ENCODE measurements at regions not wholly inside any gene's neighbourhood (a gene's known extent, or its start where the extent isn't known, plus 50 kb on each side); places are given as distances from the start of the nearest gene placed in this dataset.
A peak's percentile ranks its signal among the peaks of the same experiment; 100 is the strongest.

- no peak for DNase-seq (ENCODE audit: low spot score)
Observed at GRCh38 chr17:5635949-5636348, 51.6 kb upstream of the NLRP1 start.

DNA sequence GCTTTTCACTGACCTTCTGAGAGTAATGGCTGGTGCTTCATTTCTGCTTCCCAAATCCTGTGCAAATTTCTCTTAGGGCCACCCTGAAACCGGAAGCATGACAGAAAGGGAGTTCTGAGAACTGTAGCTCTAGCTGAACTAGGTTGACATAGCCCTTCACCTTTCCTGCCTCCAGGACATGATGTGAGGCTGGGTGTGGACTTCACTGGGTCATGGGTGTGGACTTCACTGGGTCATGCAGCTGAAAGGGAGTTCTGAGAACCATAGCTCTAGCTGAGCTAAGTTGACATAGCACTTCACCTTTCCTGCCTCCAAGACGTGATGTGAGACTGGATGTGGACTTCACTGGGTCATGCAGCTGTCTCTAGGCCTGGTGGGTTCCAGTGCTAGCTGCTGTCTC lies 54.3 kb upstream of the NLRP1 start:
- DNase-seq (ENCODE audit: low spot score), result no peak

GRCh38 chr17:5640726-5641125 lies 56.4 kb upstream of the NLRP1 start:
- DNase-seq (ENCODE audit: low spot score), result no peak

- no peak for DNase-seq (ENCODE audit: low spot score)
Observed at GRCh38 chr17:5642752-5643151, 58.4 kb upstream of the NLRP1 start.

DNA sequence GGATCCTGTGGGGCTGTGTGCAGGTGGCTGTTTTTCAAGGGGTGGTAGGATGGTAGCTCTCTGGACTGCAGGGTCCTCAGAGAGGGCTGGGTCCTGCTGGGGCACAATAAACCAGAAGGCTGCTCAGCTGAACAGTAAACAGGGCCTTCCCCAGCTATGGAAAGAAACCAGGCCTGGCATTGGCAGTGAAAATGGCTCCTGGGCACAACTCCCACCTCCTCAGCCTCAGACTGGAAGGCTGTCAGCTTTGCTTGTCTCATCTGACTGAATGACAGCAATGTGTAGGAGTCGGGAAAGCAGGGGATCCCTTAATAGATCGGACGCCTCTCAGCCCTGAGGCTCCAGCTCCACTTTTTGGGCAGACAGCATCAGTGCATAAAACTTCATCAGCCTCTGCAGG lies 59.8 kb upstream of the NLRP1 start:
- no peak for DNase-seq (ENCODE audit: low spot score)

GRCh38 chr17:5651348-5651747 lies 67.0 kb upstream of the NLRP1 start:
- no peak for DNase-seq (ENCODE audit: low spot score)

GRCh38 chr17:5661491-5662125 lies 77.3 kb upstream of the NLRP1 start:
- DNase-seq (ENCODE audit: low spot score), result peak; percentile 64

DNA sequence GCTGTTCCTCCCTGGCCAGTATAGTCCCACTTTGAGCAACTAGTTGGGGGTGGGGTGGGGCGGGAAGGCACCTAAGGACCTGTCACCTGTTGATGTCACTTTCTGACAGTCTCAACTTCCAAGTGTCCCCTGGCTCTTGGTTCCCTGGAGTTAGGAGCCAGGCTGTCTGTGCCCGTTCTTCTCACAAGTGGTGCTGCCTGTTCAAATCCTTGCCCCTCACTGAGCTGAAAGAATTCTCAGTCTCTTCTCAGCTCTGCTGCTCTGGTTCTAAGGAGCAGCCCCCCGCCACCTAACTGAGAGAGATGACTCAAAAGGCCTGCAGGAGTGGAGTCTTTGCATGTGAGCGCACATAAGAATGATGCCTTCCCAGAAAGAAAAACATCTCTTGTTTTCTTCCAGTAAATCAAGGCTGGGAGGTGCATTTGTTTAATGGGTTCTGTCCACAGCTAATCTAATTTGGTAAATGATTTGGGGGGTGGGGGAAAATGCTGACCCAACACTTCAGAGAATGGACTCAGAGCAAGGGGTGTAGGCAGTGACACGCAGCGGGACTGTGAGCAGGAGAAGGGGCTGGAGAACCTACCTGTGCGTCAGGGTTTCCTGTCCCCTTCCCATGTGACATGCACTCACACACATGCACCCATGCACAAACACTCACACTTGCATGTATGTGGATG lies 78.2 kb upstream of the NLRP1 start:
- peak; percentile 71 for DNase-seq (ENCODE audit: low spot score)

DNA sequence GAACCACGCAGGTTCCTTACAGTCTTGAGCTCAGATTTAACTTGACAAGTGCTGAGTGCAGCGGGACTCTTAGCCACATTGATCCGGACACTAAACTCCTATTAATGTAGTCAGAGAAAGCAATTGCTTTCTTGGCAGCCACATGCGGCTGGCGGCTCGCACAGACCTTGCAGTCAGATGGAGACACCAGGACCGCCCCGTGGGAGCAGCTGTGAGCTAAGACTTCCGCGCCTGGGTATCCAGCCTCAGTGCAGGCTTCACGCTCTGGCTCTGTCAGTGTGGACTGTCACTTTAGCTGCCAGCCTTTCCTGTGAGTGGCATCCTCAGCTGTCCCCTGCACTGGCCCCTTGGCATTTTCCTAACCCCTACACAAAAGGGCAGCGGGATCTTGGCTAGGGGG lies 80.9 kb upstream of the NLRP1 start:
- DNase-seq (ENCODE audit: low spot score), result peak; percentile 72

GRCh38 chr17:5667871-5668270 lies 83.6 kb upstream of the NLRP1 start:
- peak; percentile 53 for DNase-seq (ENCODE audit: low spot score)

GRCh38 chr17:5668557-5669138 lies 84.3 kb upstream of the NLRP1 start:
- no peak for DNase-seq (ENCODE audit: low spot score)

- DNase-seq (ENCODE audit: low spot score), result peak; percentile 59
Observed at GRCh38 chr17:5669191-5669590, 84.9 kb upstream of the NLRP1 start.

DNA sequence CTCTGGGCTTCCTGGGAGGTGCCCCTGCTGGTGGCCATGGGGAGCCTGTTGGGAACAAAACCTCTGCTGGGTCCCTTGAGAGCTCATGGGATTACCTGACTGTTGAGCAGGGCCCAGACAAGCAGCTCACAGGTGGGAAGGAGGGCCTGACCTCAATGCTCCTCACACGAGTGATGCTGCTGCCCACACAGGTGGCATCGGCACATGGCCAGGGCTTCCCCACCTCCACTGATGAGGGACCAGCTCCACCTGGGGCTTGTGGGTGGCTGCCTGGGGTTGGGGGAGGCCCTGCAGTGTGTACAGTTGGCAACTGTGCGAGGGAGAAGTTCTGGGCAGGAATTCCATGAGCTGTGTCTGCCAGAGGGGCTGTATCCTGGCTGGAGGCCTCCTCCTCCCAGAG lies 87.8 kb upstream of the NLRP1 start:
- peak; percentile 69 for DNase-seq (ENCODE audit: low spot score)

DNA sequence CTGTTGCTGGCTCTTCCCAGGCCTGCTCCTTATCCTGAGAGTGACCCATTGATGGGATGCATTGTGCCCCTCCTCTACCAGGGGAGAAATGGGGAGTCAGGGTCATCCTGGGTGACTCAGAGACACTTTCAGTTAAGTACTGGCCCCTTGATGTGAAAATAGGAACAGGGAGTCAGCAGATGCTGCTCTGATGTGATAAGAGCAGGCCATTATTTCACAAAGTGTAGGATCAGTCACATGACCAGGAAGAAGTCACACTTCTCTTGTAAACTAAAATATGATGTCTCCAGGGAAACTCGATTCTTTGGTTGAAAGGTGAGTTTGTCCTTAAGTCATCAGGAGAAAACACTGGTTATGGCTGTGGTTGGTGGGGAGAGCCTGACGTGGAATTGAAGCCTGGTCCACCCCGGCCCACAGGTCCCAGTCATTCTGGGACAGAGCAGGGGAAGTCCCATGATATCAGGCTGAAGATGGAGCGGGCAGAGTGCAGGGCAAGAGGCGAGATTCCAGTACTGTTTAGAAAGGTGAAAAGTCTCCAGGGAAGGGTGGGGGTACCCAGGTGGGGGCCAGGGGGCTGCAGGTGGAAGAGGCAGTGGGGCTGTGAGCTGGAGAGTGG lies 88.6 kb upstream of the NLRP1 start:
- peak; percentile 68 for DNase-seq (ENCODE audit: low spot score)

- no peak for DNase-seq (ENCODE audit: low spot score)
Observed at GRCh38 chr17:5675625-5676421, 91.5 kb upstream of the NLRP1 start.

DNA sequence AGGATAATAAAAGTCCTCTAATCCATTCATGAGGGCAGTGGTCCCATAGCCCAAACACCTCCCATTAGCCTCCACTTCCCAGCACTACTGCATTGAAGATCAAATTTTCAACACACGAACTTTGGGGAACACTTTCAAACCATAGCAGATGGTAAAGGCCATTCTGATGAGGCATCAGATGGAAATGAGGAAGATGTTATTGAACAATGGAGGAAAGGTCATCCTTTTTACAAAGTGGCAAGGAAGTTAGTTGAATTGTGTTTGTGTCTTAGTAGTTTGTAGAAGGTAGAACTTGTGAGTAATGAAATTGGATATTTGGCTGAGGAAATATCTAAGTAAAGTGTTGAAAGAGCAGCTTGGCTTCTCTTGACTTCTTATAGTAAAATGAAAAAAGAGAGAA lies 93.3 kb upstream of the NLRP1 start:
- DNase-seq (ENCODE audit: low spot score), result no peak

DNA sequence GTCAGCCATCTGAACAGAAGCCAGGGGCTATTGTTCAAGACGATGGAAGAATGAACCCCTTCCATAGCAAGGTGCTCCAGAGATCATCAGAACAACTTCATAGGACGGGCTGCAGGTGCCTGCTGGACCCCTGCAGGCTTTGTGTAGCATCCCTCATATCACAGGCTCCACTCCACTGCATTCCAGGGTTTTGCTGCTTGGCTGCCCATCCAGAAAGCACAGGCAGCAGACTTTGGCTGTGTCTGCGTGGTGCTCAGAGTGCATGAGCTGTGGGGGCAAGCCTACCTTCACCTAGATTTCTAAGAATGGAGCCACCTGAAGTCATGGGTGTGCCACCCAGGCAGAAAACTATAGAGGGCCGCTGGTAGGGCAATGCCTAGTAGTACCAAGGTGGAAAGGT lies 93.9 kb upstream of the NLRP1 start:
- DNase-seq (ENCODE audit: low spot score), result no peak

GRCh38 chr17:5680766-5681165 lies 96.5 kb upstream of the NLRP1 start:
- no peak for DNase-seq (ENCODE audit: low spot score)

GRCh38 chr17:5683241-5683640 lies 98.9 kb upstream of the NLRP1 start:
- DNase-seq (ENCODE audit: low spot score), result no peak

- no peak for DNase-seq (ENCODE audit: low spot score)
Observed at GRCh38 chr17:5686074-5686635, 101.8 kb upstream of the NLRP1 start.

- peak; percentile 57 for DNase-seq (ENCODE audit: low spot score)
Observed at GRCh38 chr17:5687646-5688045, 103.3 kb upstream of the NLRP1 start.
